K562 (cell line): ENCODE measurements at regions not wholly inside any gene's neighbourhood (a gene's known extent, or its start where the extent isn't known, plus 50 kb on each side); places are given as distances from the start of the nearest gene placed in this dataset.

Experiments used
- ATAC-seq: fragments of 200-7000 bp; cut with Tn5 transposase; 3 replicates; pipeline ENCODE4 v1.9.1; 2020; ENCODE audit warnings: moderate library complexity
- BruUV-seq: library from RNA; stranded (reverse); fragments of 400-500 nt; replicated peaks from 2 replicates; lab custom pipeline; 2021; lab: Mats Ljungman, UMichigan
- CTCF ChIA-PET: fragments of 300-600 bp; formaldehyde crosslinking; extraction: SDS; loops from one replicate; lab custom pipeline; 2021; ENCODE audit warnings: low intra/inter-chr PET ratio; lab: Yijun Ruan, JAX
- POLR2A ChIA-PET: fragments of 300-600, 350-650 bp; sonication (Branson Sonifier 250); formaldehyde crosslinking; extraction: SDS; loops from one replicate; lab custom pipeline; 2021; ENCODE audit warnings: antibody characterized with exemption, inconsistent platforms; lab: Yijun Ruan, JAX
- DNase-seq, 4 experiments: peaks; one replicate each; pipeline versions ENCODE4 v3.0.0 to v3.0.0-alpha.2; 2011 to 2018; ENCODE audit warnings: low spot score in 3 of 4, mixed read lengths in 3 of 4; ENCODE audit errors: extremely low read depth in 1 of 4
- FAIRE-seq: peaks from 2 replicates; lab custom pipeline; 2011; peaks lifted over from hg19 to GRCh38; lab: Jason Lieb, UNC
- H2AFZ ChIP-seq: 2 replicates; pipeline ENCODE4 v1.6.0; 2011; ENCODE audit warnings: low read depth, low read length, control low read depth, inconsistent platforms
- H3K27ac ChIP-seq: fragments of 200-600 bp; 3 replicates; pipeline ENCODE4 v1.8.0; 2011; ENCODE audit warnings: low read depth, mild to moderate bottlenecking, control low read depth, inconsistent platforms, low read length, moderate library complexity, mixed read lengths; ENCODE audit errors: extremely low read depth
- H3K27me3 ChIP-seq, 2 experiments: fragments of 300-600 bp in 1 of 2; 2 replicates in 1 of 2; 3 replicates in 1 of 2; pipeline versions ENCODE4 v1.6.0 to v1.8.0; 2011; ENCODE audit warnings: inconsistent platforms in 2 of 2, low read length in 2 of 2, mild to moderate bottlenecking in 1 of 2, mixed read lengths in 1 of 2, moderate library complexity in 1 of 2; ENCODE audit not compliant: control insufficient read depth in 2 of 2, insufficient read depth in 2 of 2
- H3K36me3 ChIP-seq: fragments of 300-600 bp; 3 replicates; pipeline ENCODE4 v1.8.0; 2011; ENCODE audit warnings: mild to moderate bottlenecking, low read length, inconsistent platforms; ENCODE audit not compliant: control insufficient read depth, insufficient read depth
- H3K4me1 ChIP-seq, 2 experiments: fragments of 200-600 bp in 1 of 2; replicated peaks in 1 of 2; 2 replicates in 1 of 2; 3 replicates in 1 of 2; pipeline versions ENCODE4 v1.5.1 to v1.8.0; 2011; ENCODE audit warnings: inconsistent platforms in 2 of 2, low read length in 2 of 2, mild to moderate bottlenecking in 1 of 2, mixed read lengths in 1 of 2, moderate library complexity in 1 of 2; ENCODE audit not compliant: control insufficient read depth in 2 of 2, insufficient read depth in 2 of 2
- H3K4me2 ChIP-seq: 2 replicates; pipeline ENCODE4 v1.6.1; 2011; ENCODE audit warnings: low read length, control low read depth, inconsistent platforms, mixed read lengths; ENCODE audit not compliant: insufficient read depth
- H3K4me3 ChIP-seq: fragments of 200-600 bp; sonication (generic), shearing (Covaris generic); 2 replicates; pipeline ENCODE4 v1.5.1; 2016; ENCODE audit warnings: control low read depth, inconsistent platforms
- H3K79me2 ChIP-seq: fragments of 200-600 bp; 3 replicates; pipeline ENCODE4 v1.8.0; 2011; ENCODE audit warnings: low read length, inconsistent platforms; ENCODE audit not compliant: control insufficient read depth, insufficient read depth
- H3K9ac ChIP-seq, 2 experiments: 2 replicates each; pipeline versions ENCODE4 v1.6.0 to v1.6.1; 2011; ENCODE audit warnings: low read depth in 2 of 2, low read length in 2 of 2, control low read depth in 1 of 2, inconsistent platforms in 1 of 2, mild to moderate bottlenecking in 1 of 2, mixed read lengths in 1 of 2; ENCODE audit not compliant: insufficient read depth in 1 of 2
- H3K9me1 ChIP-seq: one replicate; pipeline ENCODE4 v1.6.0; 2011; ENCODE audit warnings: inconsistent platforms, mild to moderate bottlenecking, low read length, moderate library complexity; ENCODE audit not compliant: control insufficient read depth, insufficient read depth
- H3K9me3 ChIP-seq: replicated peaks from 2 replicates; pipeline ENCODE4 v1.5.1; 2011; ENCODE audit warnings: low read depth, low read length, inconsistent platforms; ENCODE audit not compliant: control insufficient read depth, insufficient read depth
- H4K20me1 ChIP-seq: replicated peaks from 2 replicates; pipeline ENCODE4 v1.6.1; 2011; ENCODE audit warnings: low read length, inconsistent platforms, mixed read lengths; ENCODE audit not compliant: control insufficient read depth, insufficient read depth
- CREB1 ChIP-seq, 2 experiments: sonication (generic) in 1 of 2; formaldehyde crosslinking in 1 of 2; IDR thresholded peaks; 2 replicates each; pipeline versions ENCODE4 v1.6.1 to v1.8.0; 2012 to 2022; ENCODE audit warnings: inconsistent platforms in 1 of 2, mild to moderate bottlenecking in 1 of 2, missing genetic modification reagents in 1 of 2, moderate library complexity in 1 of 2
- GTF2F1 ChIP-seq: IDR thresholded peaks from 2 replicates; pipeline ENCODE4 v1.6.1; 2011; ENCODE audit warnings: low read depth, low read length, improper control_type of control experiment
- HMBOX1 ChIP-seq: sonication (generic); IDR thresholded peaks from 2 replicates; pipeline ENCODE4 v1.6.1; 2016
- HNRNPLL ChIP-seq: fragments of 200-400 bp; formaldehyde crosslinking; IDR thresholded peaks from 2 replicates; pipeline ENCODE4 v1.6.1; 2017; ENCODE audit warnings: low read length, low read depth, mild to moderate bottlenecking; ENCODE audit not compliant: poor library complexity, severe bottlenecking
- L3MBTL2 ChIP-seq: fragments of 450-650 bp; IDR thresholded peaks from 2 replicates; pipeline ENCODE4 v1.6.1; 2016; ENCODE audit warnings: mild to moderate bottlenecking, moderate library complexity
- PKNOX1 ChIP-seq: fragments of 450-650 bp; IDR thresholded peaks from 2 replicates; pipeline ENCODE4 v1.6.1; 2016
- RAD21 ChIP-seq, 2 experiments: fragments of 250-450 bp in 1 of 2; fragments of 450-650 bp in 1 of 2; sonication (Bioruptor Pico) in 1 of 2; formaldehyde crosslinking in 1 of 2; IDR thresholded peaks in 1 of 2; conservative IDR thresholded peaks in 1 of 2; 2 replicates each; pipeline versions ENCODE4 v1.4.0 to v1.8.0; 2020 to 2022; ENCODE audit warnings: mild to moderate bottlenecking in 2 of 2, moderate library complexity in 1 of 2
- SFPQ ChIP-seq: fragments of 200-400 bp; formaldehyde crosslinking; IDR thresholded peaks from 2 replicates; pipeline ENCODE4 v1.6.1; 2017; ENCODE audit warnings: mild to moderate bottlenecking, low read depth, low read length, moderate library complexity
- SMARCA4 ChIP-seq: fragments of 450-650 bp; IDR thresholded peaks from 2 replicates; pipeline ENCODE4 v1.6.1; 2016
- TBL1XR1 ChIP-seq, 2 experiments: IDR thresholded peaks; 2 replicates each; pipeline ENCODE4 v1.6.1; 2012; ENCODE audit warnings: improper control_type of control experiment in 2 of 2, low read length in 2 of 2, mild to moderate bottlenecking in 1 of 2
- TCF3 ChIP-seq: sonication (generic); formaldehyde crosslinking; IDR thresholded peaks from 2 replicates; pipeline ENCODE4 v1.4.0; 2020; ENCODE audit warnings: mild to moderate bottlenecking, missing genetic modification reagents
- ZC3H8 ChIP-seq: fragments of 450-650 bp; IDR thresholded peaks from 2 replicates; pipeline ENCODE4 v1.6.1; 2017
- ZNF24 ChIP-seq: fragments of 450-650 bp; IDR thresholded peaks from 2 replicates; pipeline ENCODE4 v1.6.1; 2016
- ZNF280A ChIP-seq: fragments of 450-650 bp; IDR thresholded peaks from 2 replicates; pipeline ENCODE4 v1.6.1; 2018; ENCODE audit warnings: mild to moderate bottlenecking, low read depth; ENCODE audit not compliant: partially characterized antibody
- ZNF639 ChIP-seq, 2 experiments: fragments of 200-800 bp in 1 of 2; sonication (Bioruptor generic) in 1 of 2; sonication (generic) in 1 of 2; formaldehyde crosslinking in 1 of 2; IDR thresholded peaks in 1 of 2; conservative IDR thresholded peaks in 1 of 2; 2 replicates each; pipeline versions ENCODE4 v1.5.0 to v1.6.1; 2016 to 2020; ENCODE audit warnings: missing compliant biosample characterization in 1 of 2, missing genetic modification characterization in 1 of 2, missing genetic modification reagents in 1 of 2
- ZNF717 ChIP-seq: fragments of 250-450 bp; sonication (Bioruptor Pico); IDR thresholded peaks from 2 replicates; pipeline ENCODE4 v1.5.0; 2021
- WGBS: fragments of 100-300 bp; shearing (Covaris generic); methylation state at CpG from one replicate; pipeline ENCODE4 v1.1.6; 2016; ENCODE audit warnings: low coverage, mixed read lengths; ENCODE audit not compliant: insufficient coverage; ENCODE audit errors: missing lambda C conversion rate; 5-methylcytosine and 5-hydroxymethylcytosine counted together
- in situ Hi-C: fragments of 300-500 bp; cut with MboI; formaldehyde crosslinking; loops from 4 replicates; pipeline ENCODE4 v1.15.0; 2018; ENCODE audit warnings: inconsistent platforms, mixed read lengths
- intact Hi-C: fragments of 100-400 bp; cut with micrococcal nuclease; formaldehyde crosslinking; loops from 2 replicates; pipeline ENCODE4 v1.14.2; 2022

GRCh38 chr1:201610858-201611257 is 71.9 kb downstream of the NAV1 start:
- H4K20me1 ChIP-seq = no peaks in the 10 kb centered on the region
- no peak for FAIRE-seq
- ChIA-PET POLR2A (interaction anchor here (1.2 to 3.6 kb wide), 4 partner anchors 8 to 30 kb away, joined by 3 to 18 read pairs (median 8); no protein-coding TSS in a partner anchor), CTCF (no interaction called here)
- intact Hi-C loops = no loop called here
- BruUV-seq = no TSS peak
- no peak for ATAC-seq
- in situ Hi-C loops = no loop called here
- peaks cover 0 to 11% of the 10 kb centered on the region in 2 experiments; a peak in 2 of 5 replicates for H3K4me1 ChIP-seq
- no peak for DNase-seq
- TF ChIP-seq ZNF24 = no peak
- TF ChIP-seq RAD21 (CRISPR knock-in tag; conservative IDR thresholded peaks at IDR 0.05 in 1 of 2, IDR thresholded peaks at IDR 0.05 in 1 of 2) = no peak
- no peak for TF ChIP-seq ZC3H8
- no peak for TF ChIP-seq ZNF717 (CRISPR knock-in tag)
- no peak for TF ChIP-seq SFPQ
- no peak for TF ChIP-seq SMARCA4
- TF ChIP-seq GTF2F1 = no peak
- no peak for TF ChIP-seq TCF3 (CRISPR knock-in tag)
- TF ChIP-seq ZNF639 (CRISPR knock-in tag; conservative IDR thresholded peaks at IDR 0.05 in 1 of 2, IDR thresholded peaks at IDR 0.05 in 1 of 2) = no peak
- TF ChIP-seq HMBOX1 = no peak
- no peak for TF ChIP-seq ZNF280A
- TF ChIP-seq PKNOX1 = no peak
- no peak for TF ChIP-seq CREB1 (IDR thresholded peaks at IDR 0.05)
- no peak for TF ChIP-seq CREB1 (CRISPR knock-in tag; IDR thresholded peaks at IDR 0.05)
- no peak for TF ChIP-seq HNRNPLL
- no peak for TF ChIP-seq L3MBTL2
- TF ChIP-seq TBL1XR1 (IDR thresholded peaks at IDR 0.05; ENCODE audit: low read length in 2 of 2) = no peak
- no peak overlapping the region for H3K9ac ChIP-seq
- H3K9me3 ChIP-seq = no peaks in the 10 kb centered on the region
- no peak overlapping the region for H3K4me2 ChIP-seq
- H3K79me2 ChIP-seq = no peaks in the 10 kb centered on the region
- H3K36me3 ChIP-seq = no peaks in the 10 kb centered on the region
- H2AFZ ChIP-seq = no peak overlapping the region
- H3K9me1 ChIP-seq = peaks cover 3% of the 10 kb centered on the region
- no peak overlapping the region for H3K27ac ChIP-seq
- WGBS = 14% methylated on average over 3 of the region's 3 CpGs
- H3K27me3 ChIP-seq = peaks cover 0 to 7% of the 10 kb centered on the region in 2 experiments; a peak in 1 of 5 replicates
- H3K4me3 ChIP-seq = no peak overlapping the region
